Stimulated activated memory B cell treated with anti-CD40 and anti-IgM and Interleukin-4, amounts not matched to agents 10 μg/mL and 1 μg/mL and 100 μg/mL, for 72 hours (primary cell): ENCODE measurements at regions not wholly inside any gene's neighbourhood (a gene's known extent, or its start where the extent isn't known, plus 50 kb on each side); places are given as distances from the start of the nearest gene placed in this dataset.
"Not testable (repeated sequence)": the region's sequence is repeated elsewhere in the genome, so short reads cannot be mapped to it uniquely, and the experiment has no call there.

Experiments used
- ATAC-seq: fragments of 150-1000 bp; cut with Tn5 transposase; 2 replicates; pipeline ENCODE4 v1.10.0; 2021
- H3K27ac Mint-ChIP-seq: one replicate; pipeline ENCODE4 v1.8.0; 2022; ENCODE audit warnings: mild to moderate bottlenecking, mixed read lengths
- H3K27me3 Mint-ChIP-seq: one replicate; pipeline ENCODE4 v1.8.0; 2022; ENCODE audit warnings: mixed read lengths
- H3K36me3 Mint-ChIP-seq: one replicate; pipeline ENCODE4 v1.8.0; 2022; ENCODE audit warnings: mixed read lengths
- H3K4me1 Mint-ChIP-seq: one replicate; pipeline ENCODE4 v1.8.0; 2022; ENCODE audit warnings: mixed read lengths
- H3K4me3 Mint-ChIP-seq: one replicate; pipeline ENCODE4 v1.8.0; 2022; ENCODE audit warnings: mild to moderate bottlenecking, moderate library complexity, mixed read lengths
- H3K9me3 Mint-ChIP-seq: one replicate; pipeline ENCODE4 v1.8.0; 2022; ENCODE audit warnings: mixed read lengths

DNA sequence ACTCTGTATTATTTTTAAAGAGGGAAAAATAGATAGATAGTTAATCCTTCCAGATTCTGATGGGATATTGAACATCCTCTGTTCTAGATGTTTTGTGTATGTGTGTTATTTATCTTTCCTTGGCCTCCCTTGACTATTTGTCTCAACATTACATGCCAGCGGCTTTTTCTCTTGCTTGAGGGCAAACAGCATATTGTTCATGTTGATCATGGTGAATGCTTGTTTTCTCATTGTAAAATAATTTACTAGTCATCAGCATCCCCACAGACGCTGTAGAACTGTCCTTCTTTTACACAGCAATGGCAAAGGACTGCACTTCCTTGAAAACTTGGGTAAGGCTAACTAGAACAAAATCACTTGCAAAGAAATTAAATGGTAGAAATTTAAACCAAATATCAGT, 1376.4 kb upstream of the GOT2 start:
- Mint-ChIP-seq H3K27me3 (no peaks in the 10 kb centered on the region), H3K36me3 (no peaks in the 10 kb centered on the region), H3K4me1 (no peaks in the 10 kb centered on the region), H3K4me3 (no peak overlapping the region), H3K27ac (no peak overlapping the region), H3K9me3 (peaks cover 9% of the 10 kb centered on the region)
- ATAC-seq, result no peak

- ATAC-seq, result no peak
- Mint-ChIP-seq H3K27ac (no peak overlapping the region), H3K4me3 (no peak overlapping the region)
Measured at GRCh38 chr16:60107871-60108270, 1373.8 kb upstream of the GOT2 start.

DNA sequence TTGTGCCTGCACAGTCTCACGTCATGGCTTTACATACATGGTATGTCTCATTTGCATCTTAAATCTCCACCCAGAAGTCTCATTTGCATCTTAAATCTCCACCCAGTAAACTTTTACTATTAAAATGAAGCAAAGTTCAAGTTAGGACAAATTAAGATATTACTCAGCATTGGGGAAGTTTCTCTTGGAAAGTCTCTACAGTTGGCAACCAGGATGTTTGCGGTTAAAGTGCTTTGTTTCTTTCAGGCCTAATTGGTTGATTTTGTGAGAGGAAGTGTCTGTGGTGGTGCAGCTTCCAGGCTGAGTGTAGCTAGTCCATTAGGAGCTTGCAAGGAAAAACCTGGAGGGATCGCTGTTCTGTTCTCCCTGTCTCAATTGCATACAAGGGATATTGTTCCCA, 1373.3 kb upstream of the GOT2 start:
- no peaks in the 10 kb centered on the region for H3K36me3 Mint-ChIP-seq
- no peak for ATAC-seq
- peaks cover 5% of the 10 kb centered on the region for H3K9me3 Mint-ChIP-seq
- no peak overlapping the region for H3K4me3 Mint-ChIP-seq
- no peaks in the 10 kb centered on the region for H3K4me1 Mint-ChIP-seq
- H3K27ac Mint-ChIP-seq, result no peak overlapping the region
- H3K27me3 Mint-ChIP-seq, result no peaks in the 10 kb centered on the region

More at GRCh38 chr16:60107871-60108270, 1373.8 kb upstream of the GOT2 start:
- Mint-ChIP-seq H3K4me1 (no peaks in the 10 kb centered on the region), H3K27me3 (no peaks in the 10 kb centered on the region), H3K9me3 (peaks cover 9% of the 10 kb centered on the region), H3K36me3 (no peaks in the 10 kb centered on the region)

GRCh38 chr16:60100371-60100770, 1366.3 kb upstream of the GOT2 start:
- ATAC-seq, result no peak
- Mint-ChIP-seq H3K27me3 (no peaks in the 10 kb centered on the region), H3K4me3 (no peak overlapping the region), H3K9me3 (peaks cover 11% of the 10 kb centered on the region), H3K27ac (no peak overlapping the region), H3K36me3 (no peaks in the 10 kb centered on the region), H3K4me1 (no peaks in the 10 kb centered on the region)

DNA sequence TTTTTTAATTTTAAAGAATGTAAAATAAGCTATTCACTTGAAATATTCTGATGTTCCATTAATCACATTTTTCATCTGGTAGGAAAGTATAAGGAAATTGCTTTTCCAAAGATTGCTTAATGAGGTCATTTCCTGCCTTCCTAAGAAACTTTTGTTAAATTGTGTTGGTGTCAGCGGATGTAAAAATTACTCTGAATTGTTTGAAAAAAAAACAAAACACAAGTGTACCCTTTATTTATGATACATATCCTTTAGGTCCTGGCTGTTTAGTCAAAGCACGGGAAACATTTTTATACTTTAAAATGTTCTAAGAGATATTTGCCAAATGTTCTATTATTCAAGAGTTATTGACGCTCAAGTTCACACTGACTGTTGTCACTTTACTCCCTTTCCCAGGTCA, 1357.4 kb upstream of the GOT2 start:
- H3K36me3 Mint-ChIP-seq, result no peaks in the 10 kb centered on the region
- H3K27ac Mint-ChIP-seq, result no peak overlapping the region
- no peaks in the 10 kb centered on the region for H3K27me3 Mint-ChIP-seq
- H3K4me1 Mint-ChIP-seq, result no peaks in the 10 kb centered on the region
- ATAC-seq, result no peak
- H3K4me3 Mint-ChIP-seq, result no peak overlapping the region
- no peaks in the 10 kb centered on the region for H3K9me3 Mint-ChIP-seq

GRCh38 chr16:60091071-60091470, 1357.0 kb upstream of the GOT2 start:
- Mint-ChIP-seq H3K27ac (no peak overlapping the region), H3K4me1 (no peaks in the 10 kb centered on the region)
- no peak for ATAC-seq

GRCh38 chr16:60087530-60087929, 1353.4 kb upstream of the GOT2 start:
- H3K27me3 Mint-ChIP-seq, result no peaks in the 10 kb centered on the region
- ATAC-seq, result no peak
- H3K27ac Mint-ChIP-seq, result no peak overlapping the region
- H3K4me1 Mint-ChIP-seq, result no peaks in the 10 kb centered on the region
- peaks cover 7% of the 10 kb centered on the region for H3K9me3 Mint-ChIP-seq
- no peak overlapping the region for H3K4me3 Mint-ChIP-seq
- no peaks in the 10 kb centered on the region for H3K36me3 Mint-ChIP-seq

More at GRCh38 chr16:60091071-60091470, 1357.0 kb upstream of the GOT2 start:
- no peak overlapping the region for H3K4me3 Mint-ChIP-seq
- no peaks in the 10 kb centered on the region for H3K27me3 Mint-ChIP-seq
- no peaks in the 10 kb centered on the region for H3K9me3 Mint-ChIP-seq
- H3K36me3 Mint-ChIP-seq, result no peaks in the 10 kb centered on the region

DNA sequence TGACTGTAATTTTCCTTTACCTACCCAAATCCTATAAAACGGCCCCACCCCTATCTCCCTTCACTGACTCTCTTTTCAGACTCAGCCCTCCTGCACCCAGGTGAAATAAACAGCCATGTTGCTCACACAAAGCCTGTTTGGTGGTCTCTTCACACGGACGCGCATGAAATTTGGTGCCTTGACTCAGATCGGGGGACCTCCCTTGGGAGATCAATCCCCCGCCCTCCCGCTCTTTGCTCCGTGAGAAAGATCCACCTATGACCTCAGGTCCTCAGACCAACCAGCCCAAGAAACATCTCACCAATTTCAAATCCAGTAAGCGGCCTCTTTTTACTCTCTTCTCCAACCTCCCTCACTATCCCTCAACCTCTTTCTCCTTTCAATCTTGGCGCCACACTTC, 1344.7 kb upstream of the GOT2 start:
- H3K9me3 Mint-ChIP-seq, result peaks cover 20% of the 10 kb centered on the region
- H3K27me3 Mint-ChIP-seq, H3K4me1 Mint-ChIP-seq, H3K4me3 Mint-ChIP-seq, H3K36me3 Mint-ChIP-seq, H3K27ac Mint-ChIP-seq, ATAC-seq: not testable (repeated sequence)

- no peaks in the 10 kb centered on the region for H3K27me3 Mint-ChIP-seq
- no peaks in the 10 kb centered on the region for H3K4me1 Mint-ChIP-seq
- H3K4me3 Mint-ChIP-seq, result no peak overlapping the region
- H3K9me3 Mint-ChIP-seq, result peaks cover 20% of the 10 kb centered on the region
- no peak for ATAC-seq
- no peaks in the 10 kb centered on the region for H3K36me3 Mint-ChIP-seq
- no peak overlapping the region for H3K27ac Mint-ChIP-seq
Measured at GRCh38 chr16:60077861-60078260, 1343.7 kb upstream of the GOT2 start.

- H3K4me1 Mint-ChIP-seq, result no peaks in the 10 kb centered on the region
- H3K27me3 Mint-ChIP-seq, result no peaks in the 10 kb centered on the region
- H3K27ac Mint-ChIP-seq, result no peak overlapping the region
- H3K36me3 Mint-ChIP-seq, result no peaks in the 10 kb centered on the region
- H3K9me3 Mint-ChIP-seq, result peaks cover 10% of the 10 kb centered on the region
- H3K4me3 Mint-ChIP-seq, result no peak overlapping the region
- ATAC-seq, result no peak
Measured at GRCh38 chr16:60074378-60074777, 1340.3 kb upstream of the GOT2 start.

- Mint-ChIP-seq H3K9me3 (peaks cover 6% of the 10 kb centered on the region), H3K27ac (no peak overlapping the region), H3K27me3 (no peaks in the 10 kb centered on the region), H3K36me3 (no peaks in the 10 kb centered on the region), H3K4me3 (no peak overlapping the region), H3K4me1 (no peaks in the 10 kb centered on the region)
- no peak for ATAC-seq
Measured at GRCh38 chr16:60073376-60073775, 1339.3 kb upstream of the GOT2 start.

DNA sequence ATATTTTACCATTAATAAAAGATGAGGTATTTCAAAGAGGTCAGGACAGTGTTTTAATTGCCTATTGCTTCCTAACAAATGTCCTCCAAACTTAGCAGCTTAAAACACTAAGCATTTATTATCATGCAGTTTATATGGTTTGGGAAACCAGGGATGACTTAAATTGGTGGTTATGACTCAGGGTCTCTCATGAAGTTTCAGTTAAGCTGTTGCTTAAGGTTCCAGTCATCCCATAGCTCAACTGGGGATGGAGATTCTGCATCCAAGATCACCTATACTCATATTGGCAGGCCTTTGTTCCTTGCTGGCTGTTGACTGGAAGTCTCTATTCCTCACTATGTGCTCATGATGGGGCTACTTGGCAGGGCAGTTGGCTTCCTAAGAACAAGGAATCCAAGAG, 1329.9 kb upstream of the GOT2 start:
- no peaks in the 10 kb centered on the region for H3K36me3 Mint-ChIP-seq
- H3K9me3 Mint-ChIP-seq, result peaks cover 6% of the 10 kb centered on the region
- H3K27me3 Mint-ChIP-seq, result no peaks in the 10 kb centered on the region
- no peak for ATAC-seq
- no peaks in the 10 kb centered on the region for H3K4me1 Mint-ChIP-seq
- no peak overlapping the region for H3K27ac Mint-ChIP-seq
- H3K4me3 Mint-ChIP-seq, result no peak overlapping the region

- Mint-ChIP-seq H3K36me3 (no peaks in the 10 kb centered on the region), H3K27me3 (no peaks in the 10 kb centered on the region), H3K9me3 (peaks cover 10% of the 10 kb centered on the region), H3K4me1 (no peaks in the 10 kb centered on the region), H3K4me3 (no peak overlapping the region), H3K27ac (no peak overlapping the region)
- no peak for ATAC-seq
Measured at GRCh38 chr16:60061396-60061795, 1327.3 kb upstream of the GOT2 start.

- Mint-ChIP-seq H3K27ac (no peak overlapping the region), H3K4me3 (no peak overlapping the region), H3K36me3 (no peaks in the 10 kb centered on the region), H3K9me3 (peaks cover 7% of the 10 kb centered on the region), H3K4me1 (no peaks in the 10 kb centered on the region), H3K27me3 (no peaks in the 10 kb centered on the region)
- ATAC-seq, result no peak
Measured at GRCh38 chr16:60060731-60061130, 1326.6 kb upstream of the GOT2 start.

- Mint-ChIP-seq H3K27ac (no peak overlapping the region), H3K36me3 (no peaks in the 10 kb centered on the region), H3K4me1 (no peaks in the 10 kb centered on the region), H3K4me3 (no peak overlapping the region), H3K27me3 (no peaks in the 10 kb centered on the region), H3K9me3 (peaks cover 8% of the 10 kb centered on the region)
- ATAC-seq, result no peak
Measured at GRCh38 chr16:60059141-60059540, 1325.0 kb upstream of the GOT2 start.

DNA sequence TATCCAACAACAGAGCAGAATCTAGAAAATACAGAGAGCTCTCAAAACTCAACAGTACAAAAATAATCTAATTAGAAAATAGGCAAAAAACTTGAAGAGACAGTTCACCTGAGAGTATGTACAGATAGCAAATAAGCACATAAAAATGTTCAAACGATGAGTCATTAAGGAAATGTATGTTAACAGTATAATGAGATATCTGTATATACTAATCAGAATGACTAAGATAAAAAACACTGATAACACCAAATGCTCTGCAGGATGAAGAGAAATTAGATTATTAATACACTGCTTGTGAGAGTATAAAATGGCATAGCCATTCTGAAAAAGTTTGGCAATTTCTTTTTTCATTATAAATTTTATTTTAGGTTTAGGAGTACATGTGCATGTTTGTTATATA, 1307.6 kb upstream of the GOT2 start:
- ATAC-seq, result no peak
- H3K4me1 Mint-ChIP-seq, result no peaks in the 10 kb centered on the region
- no peak overlapping the region for H3K4me3 Mint-ChIP-seq
- no peaks in the 10 kb centered on the region for H3K36me3 Mint-ChIP-seq
- H3K27ac Mint-ChIP-seq, result no peak overlapping the region
- H3K9me3 Mint-ChIP-seq, result peaks cover 7% of the 10 kb centered on the region
- H3K27me3 Mint-ChIP-seq, result no peaks in the 10 kb centered on the region

DNA sequence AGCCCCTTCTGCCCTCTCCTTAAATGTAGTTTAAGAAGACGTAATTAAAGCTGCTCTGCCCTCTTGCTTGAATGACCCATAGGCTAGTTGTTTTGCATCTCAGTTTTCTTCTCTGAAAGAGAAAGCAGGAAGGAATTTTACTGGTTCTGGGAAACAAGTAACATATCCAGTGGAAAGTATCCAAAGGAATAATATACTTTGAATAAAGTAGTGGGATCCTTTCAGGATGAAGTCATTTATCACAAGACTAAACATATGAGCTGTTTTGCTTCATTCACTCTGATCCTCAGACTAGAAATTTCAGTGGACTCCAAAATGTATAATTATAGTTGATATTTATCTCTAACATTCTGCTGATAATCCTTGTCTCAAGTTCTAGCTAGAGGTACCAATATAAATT, 1297.6 kb upstream of the GOT2 start:
- H3K4me1 Mint-ChIP-seq, result no peaks in the 10 kb centered on the region
- peaks cover 13% of the 10 kb centered on the region for H3K9me3 Mint-ChIP-seq
- H3K36me3 Mint-ChIP-seq, result no peaks in the 10 kb centered on the region
- ATAC-seq, result no peak
- no peaks in the 10 kb centered on the region for H3K27me3 Mint-ChIP-seq
- H3K4me3 Mint-ChIP-seq, result no peak overlapping the region
- H3K27ac Mint-ChIP-seq, result no peak overlapping the region
